ENCODE measurements at regions not wholly inside any gene's neighbourhood (a gene's known extent, or its start where the extent isn't known, plus 50 kb on each side); places are given as distances from the start of the nearest gene placed in this dataset.

- Histone ChIP-seq H3K27ac (ENCODE audit: low read depth, low read length) (peak overlapping the region; percentile 15; the same call in 1 of the 2 replicates), H4K20me1 (ENCODE audit: insufficient read depth) (no peaks in the 10 kb centered on the region), H3K9me3 (ENCODE audit: control insufficient read depth in 1 of 2, insufficient read depth in 1 of 2, low read depth in 1 of 2, low read length in 2 of 2) (no peaks in the 10 kb centered on the region), H3K4me1 (ENCODE audit: control insufficient read depth in 1 of 2, insufficient read depth in 2 of 2, low read length in 2 of 2) (peaks cover 79 to 96% of the 10 kb centered on the region in 2 experiments), H3K27me3 (ENCODE audit: insufficient read depth, low read length) (no peaks in the 10 kb centered on the region), H2AFZ (ENCODE audit: low read depth, low read length, poor library complexity, severe bottlenecking) (no peak overlapping the region), H3K36me3 (ENCODE audit: control insufficient read depth in 1 of 2, insufficient read depth in 2 of 2, low read length in 2 of 2) (no peaks in the 10 kb centered on the region), H3K9ac (ENCODE audit: low read length) (no peak overlapping the region), H3K4me3 (replicated peaks in 1 of 2; ENCODE audit: low read depth in 1 of 2, low read length in 2 of 2) (no peak overlapping the region), H3K4me2 (ENCODE audit: low read length) (no peak overlapping the region), H3K9me2 (ENCODE audit: insufficient read depth) (no peaks in the 10 kb centered on the region), H3K79me2 (ENCODE audit: insufficient read depth, low read length) (no peaks in the 10 kb centered on the region)
- ChIA-PET RAD21 (ENCODE audit: low non-redundant PET in 1 of 2, low total read pairs in 2 of 2, uncharacterized antibody in 2 of 2, unreplicated experiment in 2 of 2) (no interaction called here), POLR2A (no interaction called here), CTCF (interaction anchor here (1.1 kb wide), 1 partner anchor 21 kb away, joined by 3 read pairs; no protein-coding TSS in a partner anchor)
- DNase-seq (ENCODE audit: low read depth, low spot score) (no peak), ATAC-seq (no peak)
- TF ChIP-seq FOSL1 (IDR thresholded peaks at IDR 0.05; ENCODE audit: low read depth) (no peak), EGR1 (IDR thresholded peaks at IDR 0.05; ENCODE audit: low read depth) (no peak), SP1 (IDR thresholded peaks at IDR 0.05; ENCODE audit: low read depth) (no peak), ATF3 (IDR thresholded peaks at IDR 0.05) (no peak), TCF7L2 (IDR thresholded peaks at IDR 0.05; ENCODE audit: borderline replicate concordance, extremely low read depth, insufficient read depth, insufficient read length) (no peak), SRF (IDR thresholded peaks at IDR 0.05; ENCODE audit: low read depth) (no peak), ZFX (IDR thresholded peaks at IDR 0.05) (no peak), ELF1 (IDR thresholded peaks at IDR 0.05; ENCODE audit: borderline replicate concordance, low read depth) (no peak), POLR2AphosphoS5 (IDR thresholded peaks at IDR 0.05; ENCODE audit: low read depth, low read length) (no peak), JUND (IDR thresholded peaks at IDR 0.05) (no peak), CTCF (IDR thresholded peaks at IDR 0.05 in 2 of 3, conservative IDR thresholded peaks at IDR 0.05 in 1 of 3; ENCODE audit: borderline replicate concordance in 1 of 3, insufficient read depth in 1 of 3, low read depth in 2 of 3, low read length in 2 of 3) (no peak), YY1 (IDR thresholded peaks at IDR 0.05; ENCODE audit: extremely low read depth, insufficient replicate concordance, low read depth, low read length) (no peak), SIN3A (IDR thresholded peaks at IDR 0.05; ENCODE audit: low read depth) (no peak), CEBPB (IDR thresholded peaks at IDR 0.05; ENCODE audit: low read depth) (no peak), CBX3 (IDR thresholded peaks at IDR 0.05; ENCODE audit: low read depth) (no peak), ZBTB33 (IDR thresholded peaks at IDR 0.05; ENCODE audit: extremely low read depth, insufficient replicate concordance, low read length) (no peak), MAX (IDR thresholded peaks at IDR 0.05) (no peak), REST (IDR thresholded peaks at IDR 0.05; ENCODE audit: low read depth) (no peak), POLR2A (IDR thresholded peaks at IDR 0.05; ENCODE audit: borderline replicate concordance, extremely low read depth, insufficient read depth, insufficient read length) (no peak)
- no TSS peak for BruUV-seq (replicated peaks)
- intact Hi-C loops (cut with micrococcal nuclease), result loop anchor here (10.0 kb wide), 1 partner anchor 164 kb away; no protein-coding TSS in a partner anchor
Measured at GRCh38 chr7:116421298-116421697, 78.2 kb upstream of the CAV2 start.

Measured in HCT116 (cell line).